HepG2 (cell line): ENCODE measurements at regions not wholly inside any gene's neighbourhood (a gene's known extent, or its start where the extent isn't known, plus 50 kb on each side); places are given as distances from the start of the nearest gene placed in this dataset.

Source experiments
- ATAC-seq: fragments of 200-7000 bp; cut with Tn5 transposase; 3 replicates; pipeline ENCODE4 v1.9.1; 2020; ENCODE audit warnings: mild to moderate bottlenecking, moderate library complexity
- BruUV-seq: library from RNA; stranded (reverse); fragments of 400-500 nt; replicated peaks from 2 replicates; lab custom pipeline; 2021; lab: Mats Ljungman, UMichigan
- CTCF ChIA-PET: fragments of 300-600 bp; formaldehyde crosslinking; extraction: SDS; loops from one replicate; lab custom pipeline; 2021; ENCODE audit warnings: low total read pairs, inconsistent platforms, low intra/inter-chr PET ratio; lab: Yijun Ruan, JAX
- POLR2A ChIA-PET: fragments of 350-600 bp; sonication (Branson Sonifier 250); formaldehyde crosslinking; loops from one replicate; lab custom pipeline; 2020; ENCODE audit warnings: antibody characterized with exemption, inconsistent platforms; lab: Yijun Ruan, JAX
- DNase-seq: peaks from one replicate; pipeline ENCODE4 v3.0.0-alpha.2; 2015; ENCODE audit warnings: low spot score
- FAIRE-seq: peaks from 3 replicates; lab custom pipeline; 2011; peaks lifted over from hg19 to GRCh38; lab: Jason Lieb, UNC
- H2AFZ ChIP-seq: one replicate; pipeline ENCODE4 v1.6.1; 2011; ENCODE audit warnings: low read length, inconsistent platforms
- H3K27ac ChIP-seq: fragments of 300-600 bp; 3 replicates; pipeline ENCODE4 v1.8.0; 2011; ENCODE audit warnings: mixed run types, mild to moderate bottlenecking, mixed read lengths, low read length, inconsistent platforms; ENCODE audit not compliant: insufficient read depth; ENCODE audit errors: extremely low read length
- H3K27me3 ChIP-seq, 2 experiments: fragments of 200-600 bp in 1 of 2; 2 replicates in 1 of 2; 3 replicates in 1 of 2; pipeline versions ENCODE4 v1.6.0 to v1.8.0; 2011; ENCODE audit warnings: low read length in 2 of 2, mild to moderate bottlenecking in 2 of 2, moderate library complexity in 2 of 2, inconsistent platforms in 1 of 2; ENCODE audit not compliant: insufficient read depth in 2 of 2, control insufficient read depth in 1 of 2
- H3K36me3 ChIP-seq, 2 experiments: fragments of 200-600 bp in 1 of 2; replicated peaks in 1 of 2; 2 replicates in 1 of 2; 3 replicates in 1 of 2; pipeline versions ENCODE4 v1.5.1 to v1.8.0; 2011; ENCODE audit warnings: low read length in 2 of 2, inconsistent platforms in 1 of 2; ENCODE audit not compliant: insufficient read depth in 2 of 2, control insufficient read depth in 1 of 2
- H3K4me1 ChIP-seq: 2 replicates; pipeline ENCODE4 v1.5.1; 2012; ENCODE audit warnings: low read length, inconsistent platforms; ENCODE audit not compliant: insufficient read depth
- H3K4me2 ChIP-seq: 2 replicates; pipeline ENCODE4 v1.6.0; 2011; ENCODE audit warnings: low read depth, low read length, inconsistent platforms
- H3K4me3 ChIP-seq, 3 experiments: fragments of 200-600 bp in 1 of 3; sonication (generic), shearing (Covaris generic) in 1 of 3; replicated peaks in 1 of 3; 2 replicates each; pipeline ENCODE4 v1.5.1; 2011 to 2016; ENCODE audit warnings: low read length in 3 of 3, inconsistent platforms in 2 of 3, low read depth in 2 of 3, mild to moderate bottlenecking in 2 of 3, control low read depth in 1 of 3, mixed read lengths in 1 of 3; ENCODE audit not compliant: insufficient read depth in 1 of 3
- H3K79me2 ChIP-seq: one replicate; pipeline ENCODE4 v1.6.1; 2011; ENCODE audit warnings: low read length, inconsistent platforms; ENCODE audit not compliant: insufficient read depth
- H3K9ac ChIP-seq: 2 replicates; pipeline ENCODE4 v1.6.0; 2011; ENCODE audit warnings: mild to moderate bottlenecking, low read depth, low read length, inconsistent platforms; ENCODE audit not compliant: insufficient read depth
- H3K9me3 ChIP-seq: 2 replicates; pipeline ENCODE4 v1.5.1; 2012; ENCODE audit warnings: mild to moderate bottlenecking, low read length
- H4K20me1 ChIP-seq: 2 replicates; pipeline ENCODE4 v1.6.0; 2011; ENCODE audit warnings: inconsistent platforms, mild to moderate bottlenecking, low read length, moderate library complexity; ENCODE audit not compliant: insufficient read depth
- ATM ChIP-seq: fragments of 450-650 bp; IDR thresholded peaks from 2 replicates; pipeline ENCODE4 v1.7.1; 2017; ENCODE audit warnings: mild to moderate bottlenecking, borderline replicate concordance
- BHLHE40 ChIP-seq: IDR thresholded peaks from 2 replicates; pipeline ENCODE4 v1.6.1; 2011; ENCODE audit warnings: low read length, improper control_type of control experiment
- CC2D1A ChIP-seq: sonication (generic); formaldehyde crosslinking; IDR thresholded peaks from 2 replicates; pipeline ENCODE4 v1.8.1; 2023; ENCODE audit warnings: mild to moderate bottlenecking, missing genetic modification reagents
- NAIF1 ChIP-seq: sonication (generic); formaldehyde crosslinking; IDR thresholded peaks from 2 replicates; pipeline ENCODE4 v1.5.0; 2020; ENCODE audit warnings: mild to moderate bottlenecking, missing genetic modification reagents, borderline replicate concordance
- PPARG ChIP-seq: conservative IDR thresholded peaks from 2 replicates; pipeline ENCODE4 v1.6.1; 2016; ENCODE audit warnings: missing biosample characterization, missing genetic modification reagents
- SP1 ChIP-seq, 2 experiments: fragments of 450-650 bp in 1 of 2; sonication (generic) in 1 of 2; formaldehyde crosslinking in 1 of 2; IDR thresholded peaks; 2 replicates each; pipeline versions ENCODE4 v1.4.0 to v1.6.1; 2016 to 2020; ENCODE audit warnings: missing genetic modification reagents in 1 of 2
- TBL1XR1 ChIP-seq: fragments of 150-350 bp; IDR thresholded peaks from 2 replicates; pipeline ENCODE4 v1.6.1; 2014; ENCODE audit warnings: borderline replicate concordance, low read length; ENCODE audit not compliant: partially characterized antibody
- THYN1 ChIP-seq: sonication (generic); formaldehyde crosslinking; IDR thresholded peaks from 2 replicates; pipeline ENCODE4 v1.8.1; 2023; ENCODE audit warnings: low read depth, mild to moderate bottlenecking, moderate library complexity, missing genetic modification reagents, borderline replicate concordance
- TP53 ChIP-seq: sonication (generic); formaldehyde crosslinking; conservative IDR thresholded peaks from 2 replicates; pipeline ENCODE4 v1.4.0; 2020; ENCODE audit warnings: missing genetic modification reagents
- ZNF180 ChIP-seq: sonication (generic); formaldehyde crosslinking; IDR thresholded peaks from 2 replicates; pipeline ENCODE4 v1.4.0; 2020; ENCODE audit warnings: low read depth, missing genetic modification reagents, borderline replicate concordance
- ZNF543 ChIP-seq: sonication (generic); formaldehyde crosslinking; IDR thresholded peaks from 2 replicates; pipeline ENCODE4 v1.4.0; 2020; ENCODE audit warnings: mild to moderate bottlenecking, missing genetic modification reagents
- ZNF652 ChIP-seq: IDR thresholded peaks from 2 replicates; pipeline ENCODE4 v1.6.1; 2016; ENCODE audit warnings: low read depth, borderline replicate concordance
- ZNF761 ChIP-seq: sonication (generic); formaldehyde crosslinking; conservative IDR thresholded peaks from 2 replicates; pipeline ENCODE4 v1.4.0; 2020; ENCODE audit warnings: mild to moderate bottlenecking, missing genetic modification reagents
- WGBS: methylation state at CpG from one replicate; pipeline ENCODE4 v1.1.6; 2017; ENCODE audit warnings: low lambda C conversion rate; 5-methylcytosine and 5-hydroxymethylcytosine counted together
- in situ Hi-C: cut with HindIII; loops from 2 replicates; pipeline ENCODE4 v1.10.0; 2017; ENCODE audit warnings: low pct_unique_long_range_greater_than_20kb; ENCODE audit not compliant: extremely low pct_ligation_motif_present
- intact Hi-C: fragments of 100-400 bp; cut with micrococcal nuclease; formaldehyde crosslinking; loops from one replicate; pipeline ENCODE4 v1.10.0; 2022; ENCODE audit not compliant: unreplicated experiment
- TF ChIP-seq, protein P1 (sequence below): sonication (generic); IDR thresholded peaks from 2 replicates; pipeline ENCODE4 v1.6.1; 2016; ENCODE audit warnings: low read depth, borderline replicate concordance
- TF ChIP-seq, protein P2 (sequence below): sonication (generic); formaldehyde crosslinking; IDR thresholded peaks from 2 replicates; pipeline ENCODE4 v1.4.0; 2020; ENCODE audit warnings: low read depth, mild to moderate bottlenecking, missing genetic modification reagents
- TF ChIP-seq, protein P3 (sequence below), 2 experiments: sonication (generic) in 1 of 2; formaldehyde crosslinking in 1 of 2; IDR thresholded peaks; 2 replicates each; pipeline versions ENCODE4 v1.6.1 to v1.9.0; 2014 to 2022; ENCODE audit warnings: antibody characterized with exemption in 1 of 2, borderline replicate concordance in 1 of 2, inconsistent platforms in 1 of 2, low read depth in 1 of 2, missing genetic modification reagents in 1 of 2

GRCh38 chr6:1068905-1069304 lies 243.0 kb upstream of the FOXQ1 start (continued):
- TF ChIP-seq, protein P1, sequence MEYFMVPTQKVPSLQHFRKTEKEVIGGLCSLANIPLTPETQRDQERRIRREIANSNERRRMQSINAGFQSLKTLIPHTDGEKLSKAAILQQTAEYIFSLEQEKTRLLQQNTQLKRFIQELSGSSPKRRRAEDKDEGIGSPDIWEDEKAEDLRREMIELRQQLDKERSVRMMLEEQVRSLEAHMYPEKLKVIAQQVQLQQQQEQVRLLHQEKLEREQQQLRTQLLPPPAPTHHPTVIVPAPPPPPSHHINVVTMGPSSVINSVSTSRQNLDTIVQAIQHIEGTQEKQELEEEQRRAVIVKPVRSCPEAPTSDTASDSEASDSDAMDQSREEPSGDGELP = no peak
- peak; percentile 9; the same call in 1 of the 2 replicates for TF ChIP-seq SP1 (IDR thresholded peaks at IDR 0.05)
- no peak for TF ChIP-seq SP1 (CRISPR knock-in tag; IDR thresholded peaks at IDR 0.05)
- no peak for TF ChIP-seq THYN1
- no peak for TF ChIP-seq ZNF761 (CRISPR knock-in tag)
- TF ChIP-seq TBL1XR1 = no peak
- peak; percentile 86 for TF ChIP-seq ATM

- Histone ChIP-seq H3K4me1 (peaks cover 41% of the 10 kb centered on the region), H4K20me1 (no peaks in the 10 kb centered on the region), H3K79me2 (no peaks in the 10 kb centered on the region), H3K4me2 (no peak overlapping the region), H3K9ac (no peak overlapping the region), H2AFZ (no peak overlapping the region), H3K9me3 (no peaks in the 10 kb centered on the region), H3K36me3 (no peaks in the 10 kb centered on the region), H3K4me3 (no peak overlapping the region), H3K27me3 (no peaks in the 10 kb centered on the region), H3K27ac (no peak overlapping the region)
- 89% methylated on average over 7 of the region's 7 CpGs for WGBS
- ATAC-seq (no peak), DNase-seq (peak; percentile 60), FAIRE-seq (no peak)
- intact Hi-C loops = no loop called here
- no TSS peak for BruUV-seq
- in situ Hi-C loops = no loop called here
- ChIA-PET CTCF (no interaction called here), POLR2A (interaction anchor here (1.8 kb wide), 1 partner anchor 201 kb away, joined by 5 read pairs; no protein-coding TSS in a partner anchor)
- TF ChIP-seq, protein P2, sequence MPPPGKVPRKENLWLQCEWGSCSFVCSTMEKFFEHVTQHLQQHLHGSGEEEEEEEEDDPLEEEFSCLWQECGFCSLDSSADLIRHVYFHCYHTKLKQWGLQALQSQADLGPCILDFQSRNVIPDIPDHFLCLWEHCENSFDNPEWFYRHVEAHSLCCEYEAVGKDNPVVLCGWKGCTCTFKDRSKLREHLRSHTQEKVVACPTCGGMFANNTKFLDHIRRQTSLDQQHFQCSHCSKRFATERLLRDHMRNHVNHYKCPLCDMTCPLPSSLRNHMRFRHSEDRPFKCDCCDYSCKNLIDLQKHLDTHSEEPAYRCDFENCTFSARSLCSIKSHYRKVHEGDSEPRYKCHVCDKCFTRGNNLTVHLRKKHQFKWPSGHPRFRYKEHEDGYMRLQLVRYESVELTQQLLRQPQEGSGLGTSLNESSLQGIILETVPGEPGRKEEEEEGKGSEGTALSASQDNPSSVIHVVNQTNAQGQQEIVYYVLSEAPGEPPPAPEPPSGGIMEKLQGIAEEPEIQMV (CRISPR knock-in tag) = no peak
- TF ChIP-seq NAIF1 (CRISPR knock-in tag) (no peak), ZNF180 (CRISPR knock-in tag) (no peak), ZNF652 (no peak), BHLHE40 (no peak), TP53 (CRISPR knock-in tag) (no peak), CC2D1A (no peak), ZNF543 (CRISPR knock-in tag) (no peak), PPARG (CRISPR knock-in tag) (no peak)
- TF ChIP-seq, protein P3, sequence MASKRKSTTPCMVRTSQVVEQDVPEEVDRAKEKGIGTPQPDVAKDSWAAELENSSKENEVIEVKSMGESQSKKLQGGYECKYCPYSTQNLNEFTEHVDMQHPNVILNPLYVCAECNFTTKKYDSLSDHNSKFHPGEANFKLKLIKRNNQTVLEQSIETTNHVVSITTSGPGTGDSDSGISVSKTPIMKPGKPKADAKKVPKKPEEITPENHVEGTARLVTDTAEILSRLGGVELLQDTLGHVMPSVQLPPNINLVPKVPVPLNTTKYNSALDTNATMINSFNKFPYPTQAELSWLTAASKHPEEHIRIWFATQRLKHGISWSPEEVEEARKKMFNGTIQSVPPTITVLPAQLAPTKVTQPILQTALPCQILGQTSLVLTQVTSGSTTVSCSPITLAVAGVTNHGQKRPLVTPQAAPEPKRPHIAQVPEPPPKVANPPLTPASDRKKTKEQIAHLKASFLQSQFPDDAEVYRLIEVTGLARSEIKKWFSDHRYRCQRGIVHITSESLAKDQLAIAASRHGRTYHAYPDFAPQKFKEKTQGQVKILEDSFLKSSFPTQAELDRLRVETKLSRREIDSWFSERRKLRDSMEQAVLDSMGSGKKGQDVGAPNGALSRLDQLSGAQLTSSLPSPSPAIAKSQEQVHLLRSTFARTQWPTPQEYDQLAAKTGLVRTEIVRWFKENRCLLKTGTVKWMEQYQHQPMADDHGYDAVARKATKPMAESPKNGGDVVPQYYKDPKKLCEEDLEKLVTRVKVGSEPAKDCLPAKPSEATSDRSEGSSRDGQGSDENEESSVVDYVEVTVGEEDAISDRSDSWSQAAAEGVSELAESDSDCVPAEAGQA (IDR thresholded peaks at IDR 0.05; ENCODE audit: low read depth) = no peak
- TF ChIP-seq, protein P3 (CRISPR knock-in tag; IDR thresholded peaks at IDR 0.05; ENCODE audit: borderline replicate concordance) = no peak
Observed at GRCh38 chr6:1068068-1068467, 243.8 kb upstream of the FOXQ1 start.
